Activated T-cell treated with anti-CD3 and anti-CD28 coated beads, Interleukin-2, amount 50 U/mL, for 48 hours (primary cell): ENCODE measurements at regions not wholly inside any gene's neighbourhood (a gene's known extent, or its start where the extent isn't known, plus 50 kb on each side); places are given as distances from the start of the nearest gene placed in this dataset.

Experiments
- DNase-seq, 2 experiments: peaks; one replicate each; pipeline ENCODE4 v3.0.0-alpha.2; 2020

- no peak for DNase-seq
Observed at GRCh38 chr2:106631281-106631680, 144.1 kb downstream of the CD8B2 start.

GRCh38 chr2:106638043-106638442 lies 150.9 kb downstream of the CD8B2 start:
- no peak for DNase-seq

- no peak for DNase-seq
Observed at GRCh38 chr2:106638580-106638979, 151.4 kb downstream of the CD8B2 start.

- no peak for DNase-seq
Observed at GRCh38 chr2:106642679-106643078, 155.5 kb downstream of the CD8B2 start.

- DNase-seq: no peak
Observed at GRCh38 chr2:106644623-106645022, 157.5 kb downstream of the CD8B2 start.

- DNase-seq: no peak
Observed at GRCh38 chr2:106646605-106647004, 159.4 kb downstream of the CD8B2 start.

GRCh38 chr2:106649306-106649705 lies 162.1 kb downstream of the CD8B2 start:
- no peak for DNase-seq

GRCh38 chr2:106653465-106653864 lies 166.3 kb downstream of the CD8B2 start:
- no peak for DNase-seq

GRCh38 chr2:106658616-106659015 lies 171.5 kb downstream of the CD8B2 start:
- no peak for DNase-seq

GRCh38 chr2:106664669-106665068 lies 177.5 kb downstream of the CD8B2 start:
- no peak for DNase-seq

GRCh38 chr2:106667478-106668070 lies 180.4 kb downstream of the CD8B2 start:
- DNase-seq: no peak

- DNase-seq: no peak
Observed at GRCh38 chr2:106685180-106685897, 198.2 kb downstream of the CD8B2 start.

GRCh38 chr2:106686814-106687213 lies 199.2 kb downstream of the ST6GAL2 start:
- DNase-seq: no peak

- DNase-seq: no peak
Observed at GRCh38 chr2:106694964-106695470, 190.9 kb downstream of the ST6GAL2 start.

- no peak for DNase-seq
Observed at GRCh38 chr2:106695919-106696318, 190.0 kb downstream of the ST6GAL2 start.

- no peak for DNase-seq
Observed at GRCh38 chr2:106700616-106701015, 185.4 kb downstream of the ST6GAL2 start.

- DNase-seq: no peak
Observed at GRCh38 chr2:106701203-106702022, 184.6 kb downstream of the ST6GAL2 start.

- no peak for DNase-seq
Observed at GRCh38 chr2:106703161-106703560, 182.8 kb downstream of the ST6GAL2 start.

- no peak for DNase-seq
Observed at GRCh38 chr2:106704798-106705197, 181.2 kb downstream of the ST6GAL2 start.

- DNase-seq: no peak
Observed at GRCh38 chr2:106705877-106706276, 180.1 kb downstream of the ST6GAL2 start.

GRCh38 chr2:106706283-106706682 lies 179.7 kb downstream of the ST6GAL2 start:
- no peak for DNase-seq

GRCh38 chr2:106708209-106708608 lies 177.8 kb downstream of the ST6GAL2 start:
- DNase-seq: no peak

GRCh38 chr2:106709229-106709628 lies 176.7 kb downstream of the ST6GAL2 start:
- no peak for DNase-seq

GRCh38 chr2:106719222-106719621 lies 166.7 kb downstream of the ST6GAL2 start:
- DNase-seq: no peak
